HG02623 (cell line): ENCODE measurements at regions not wholly inside any gene's neighbourhood (a gene's known extent, or its start where the extent isn't known, plus 50 kb on each side); places are given as distances from the start of the nearest gene placed in this dataset.

Experiments
- ATAC-seq: cut with Tn5 transposase; IDR thresholded peaks from one replicate; pipeline ENCODE4 v1.9.1; 2021; ENCODE audit warnings: moderate library complexity; ENCODE audit not compliant: unreplicated experiment

DNA sequence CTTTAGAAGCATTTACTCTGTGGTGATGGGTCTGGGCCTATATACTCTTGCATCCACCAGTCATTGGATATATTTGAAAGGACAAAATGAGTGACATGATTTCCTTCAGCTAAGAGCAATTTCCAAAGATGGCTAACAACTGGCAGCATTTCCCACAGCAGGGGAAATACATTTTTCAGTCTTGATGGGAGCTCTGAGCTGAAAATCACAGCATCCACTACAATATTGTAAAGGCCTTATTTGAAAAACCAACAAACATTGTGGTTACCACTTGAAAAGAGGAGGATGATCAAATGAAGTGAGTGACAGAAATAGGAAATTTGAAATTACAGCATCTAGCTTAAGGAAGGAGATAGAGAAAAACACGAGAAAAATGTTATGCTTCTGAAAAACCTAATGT, 705.0 kb upstream of the EPHA7 start:
- no peak for ATAC-seq

DNA sequence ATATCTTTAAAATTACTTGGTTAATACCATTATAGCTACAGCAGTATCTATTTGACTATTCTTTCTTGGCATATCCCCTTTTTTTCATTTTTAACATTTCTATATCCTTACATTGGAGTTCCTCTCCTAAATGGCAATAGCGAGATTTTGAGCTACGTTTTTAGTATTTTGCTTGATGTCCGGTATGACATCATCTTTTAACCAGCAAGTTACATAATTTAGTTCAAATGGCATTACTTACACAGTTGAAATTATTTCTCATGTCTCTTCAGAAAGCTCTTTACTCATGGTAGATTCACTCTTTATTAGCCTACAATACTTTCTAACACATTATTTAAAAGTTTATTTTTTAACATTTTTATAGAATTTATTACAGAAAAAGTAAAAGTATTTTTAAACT, 701.7 kb upstream of the EPHA7 start:
- no peak for ATAC-seq

DNA sequence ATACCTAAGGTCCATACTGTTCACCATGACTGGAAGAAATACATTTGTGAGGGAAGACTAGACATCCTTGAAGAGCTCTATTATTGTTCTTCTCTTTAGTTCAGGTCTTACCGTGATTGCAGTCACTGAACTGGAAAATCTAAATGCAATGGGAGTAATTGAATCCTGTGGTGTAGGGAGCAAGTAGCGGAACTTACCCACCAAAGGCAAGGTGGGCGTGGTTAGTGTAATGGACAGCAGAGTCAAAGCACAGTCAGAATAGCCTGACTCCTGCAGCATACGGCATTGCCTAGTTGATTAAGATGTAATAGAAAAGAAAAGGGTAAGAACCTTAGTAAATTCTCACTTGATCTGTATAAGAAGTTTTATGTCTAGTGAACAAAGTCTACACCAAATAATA, 679.7 kb upstream of the EPHA7 start:
- no peak for ATAC-seq

DNA sequence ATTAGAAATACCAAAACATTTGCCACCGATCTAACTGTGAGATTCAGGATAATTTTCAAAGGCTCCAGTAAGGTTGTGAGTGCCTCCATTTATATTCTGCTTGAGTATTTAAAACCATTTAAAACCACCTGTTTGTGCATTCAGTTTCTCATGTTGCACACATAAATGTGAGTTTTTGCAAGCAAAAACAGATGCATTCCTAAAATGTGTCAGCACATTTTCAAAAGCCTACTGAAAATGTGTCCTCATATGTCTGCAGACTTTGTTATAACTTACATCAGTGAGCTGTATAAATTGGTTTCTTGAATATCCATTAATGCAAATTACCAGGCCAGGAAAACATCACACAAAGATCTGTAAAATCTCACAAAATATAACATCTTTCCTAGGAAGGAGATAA, 676.6 kb upstream of the EPHA7 start:
- ATAC-seq = no peak

DNA sequence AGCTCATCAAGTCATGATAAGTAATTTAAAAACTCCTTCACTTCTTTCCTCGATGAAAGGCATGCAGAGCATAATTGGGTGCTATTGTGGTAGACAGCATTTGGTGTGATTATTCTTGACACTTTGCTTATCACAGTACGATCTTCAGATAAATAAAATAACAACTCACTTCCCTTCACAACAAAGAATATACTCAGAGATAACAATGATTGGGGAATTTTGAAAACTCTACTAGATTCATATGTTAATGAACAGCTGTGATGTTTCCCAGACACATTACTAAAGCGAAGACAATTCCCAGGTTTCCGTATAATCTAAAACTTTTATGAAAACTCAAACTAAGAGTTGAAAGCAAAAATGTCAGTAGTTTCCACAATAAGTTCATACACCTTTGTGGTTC, 670.6 kb upstream of the EPHA7 start:
- ATAC-seq = no peak

DNA sequence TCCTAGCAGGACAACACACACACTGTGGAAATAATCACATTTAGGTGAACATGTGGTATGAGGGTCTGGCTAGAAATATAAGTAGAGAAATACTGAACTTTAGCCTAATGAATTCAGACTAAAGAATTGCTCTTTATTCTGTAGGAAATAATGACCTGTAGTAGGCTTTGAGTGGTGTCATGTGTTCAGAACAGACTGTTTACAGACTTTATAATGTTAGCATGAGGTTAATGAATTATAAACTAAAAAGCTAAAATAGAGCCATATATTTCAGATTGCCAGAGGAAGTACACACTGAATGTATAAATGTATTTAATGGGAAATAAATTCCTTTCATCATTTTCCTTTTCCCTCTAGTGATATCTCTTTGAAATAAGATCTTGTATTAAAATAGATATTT, 669.5 kb upstream of the EPHA7 start:
- ATAC-seq = no peak

DNA sequence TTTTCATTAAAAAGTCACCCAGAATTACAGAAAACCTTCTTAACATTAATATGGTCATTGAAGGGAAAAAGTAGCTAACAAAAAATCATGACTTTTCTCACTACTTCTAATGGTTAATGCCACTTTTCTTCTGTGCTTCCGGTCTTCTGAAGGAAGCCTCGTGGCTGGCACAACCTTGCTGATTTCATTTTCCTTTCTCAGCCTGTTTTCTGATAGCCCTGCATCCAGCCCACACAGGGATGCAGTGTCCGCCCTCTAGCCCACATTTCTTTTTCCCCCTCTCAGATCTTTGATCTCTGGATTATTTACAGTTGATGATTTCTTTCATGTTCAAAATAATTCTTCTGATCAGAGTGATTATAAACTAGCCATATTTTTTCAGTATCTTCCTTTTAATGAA, 655.4 kb upstream of the EPHA7 start:
- no peak for ATAC-seq

DNA sequence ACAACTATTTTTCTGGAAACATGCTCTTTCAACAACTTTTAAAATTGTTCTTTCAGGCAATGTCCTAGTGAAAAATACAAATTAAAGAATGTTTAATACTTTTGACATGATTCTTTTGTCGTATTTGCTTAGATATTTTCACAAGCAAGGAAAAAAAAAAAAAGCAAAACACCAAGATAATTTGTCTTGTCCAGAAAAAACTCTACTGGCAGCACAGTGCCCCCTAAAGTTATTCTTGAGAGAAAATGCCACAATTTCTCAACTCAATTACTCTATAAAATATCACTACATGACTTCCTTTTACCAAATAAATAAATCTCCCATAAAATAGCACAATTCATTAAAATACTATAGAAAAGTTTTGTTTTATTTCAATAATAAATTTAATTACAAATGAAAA, 652.5 kb upstream of the EPHA7 start:
- no peak for ATAC-seq

DNA sequence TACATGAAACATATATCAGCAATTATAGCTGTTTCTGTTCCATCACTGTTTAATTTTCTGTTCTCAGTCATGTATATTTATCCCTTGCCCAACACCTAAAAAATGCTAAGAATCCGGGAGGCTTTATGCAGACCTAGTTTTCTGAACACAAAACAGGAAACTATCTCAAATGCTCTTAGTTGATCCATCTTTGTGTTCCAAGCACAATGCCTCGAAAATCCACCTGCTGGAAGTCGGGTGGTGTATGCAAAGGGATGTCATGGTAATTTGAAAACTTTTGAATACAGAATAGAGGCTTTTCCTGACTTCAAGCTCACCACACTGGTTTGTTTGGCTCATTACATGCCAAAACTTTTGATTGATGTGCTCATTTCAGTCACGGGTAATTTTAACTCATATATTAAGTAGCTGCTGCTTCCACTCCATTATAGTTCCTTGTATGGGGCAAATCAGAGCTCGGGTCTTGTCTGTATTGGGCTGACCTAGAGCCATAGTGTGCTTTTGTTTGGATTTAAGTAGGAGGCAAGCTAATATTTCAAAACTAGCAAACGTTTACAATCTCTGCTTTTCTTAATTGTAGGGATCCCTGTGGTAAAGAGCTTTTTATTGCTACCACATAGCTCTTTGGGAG, 646.5 kb upstream of the EPHA7 start:
- no peak for ATAC-seq

DNA sequence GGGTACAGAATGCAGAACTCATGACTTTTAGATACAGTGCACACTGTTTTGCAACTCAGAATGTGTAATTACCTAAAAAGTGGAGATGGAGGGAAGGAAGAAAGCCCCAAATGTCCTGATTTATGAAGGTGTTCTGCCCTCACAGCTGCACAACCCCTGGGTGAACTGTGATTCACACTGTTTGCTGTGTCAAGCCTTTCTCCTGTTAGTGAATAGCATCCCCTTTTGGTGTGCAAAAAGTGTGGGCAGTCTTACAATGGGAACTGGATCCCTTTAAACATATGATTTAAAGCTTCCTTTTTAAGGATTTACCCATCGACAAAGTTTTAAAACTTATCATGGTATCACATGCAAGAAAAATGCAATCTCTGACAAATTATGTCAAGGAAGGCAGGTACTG, 633.4 kb upstream of the EPHA7 start:
- no peak for ATAC-seq

DNA sequence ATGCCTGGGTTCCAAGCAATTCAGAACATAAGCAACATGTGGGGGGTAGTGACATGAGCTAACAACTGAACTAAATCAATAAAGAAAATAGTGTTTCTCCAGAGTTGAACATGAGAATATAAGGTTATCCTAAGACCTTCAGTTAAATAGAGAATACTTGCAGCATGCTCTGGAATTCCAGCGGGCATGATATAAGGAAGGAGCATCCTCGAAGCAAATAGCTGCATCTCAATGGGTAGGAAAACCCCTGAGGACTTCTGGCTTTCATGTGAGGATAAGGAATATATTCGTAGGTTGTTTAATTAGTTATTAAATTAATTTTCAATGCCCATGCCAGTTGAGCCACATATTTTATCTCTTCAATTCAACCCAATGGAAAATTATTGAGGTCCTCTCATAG, 631.2 kb upstream of the EPHA7 start:
- no peak for ATAC-seq

DNA sequence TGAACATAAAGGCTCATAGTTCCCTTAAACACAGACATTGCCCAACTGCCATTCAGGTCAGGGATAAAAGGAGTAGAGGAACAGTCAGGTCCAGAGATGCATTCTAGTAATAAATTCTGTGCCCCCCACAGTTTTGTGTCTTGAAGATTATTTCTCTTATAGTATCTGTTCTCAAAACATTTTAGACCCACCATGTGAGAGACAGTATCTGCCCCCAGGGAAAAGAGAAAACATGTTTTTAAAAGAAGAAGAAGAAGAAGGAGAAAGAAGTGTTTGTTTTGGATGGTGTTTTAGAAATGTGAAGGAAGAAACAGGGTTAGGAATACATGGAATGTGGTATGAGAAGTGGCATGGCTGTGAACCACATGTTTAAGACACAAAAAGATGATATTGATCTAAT, 629.6 kb upstream of the EPHA7 start:
- no peak for ATAC-seq

DNA sequence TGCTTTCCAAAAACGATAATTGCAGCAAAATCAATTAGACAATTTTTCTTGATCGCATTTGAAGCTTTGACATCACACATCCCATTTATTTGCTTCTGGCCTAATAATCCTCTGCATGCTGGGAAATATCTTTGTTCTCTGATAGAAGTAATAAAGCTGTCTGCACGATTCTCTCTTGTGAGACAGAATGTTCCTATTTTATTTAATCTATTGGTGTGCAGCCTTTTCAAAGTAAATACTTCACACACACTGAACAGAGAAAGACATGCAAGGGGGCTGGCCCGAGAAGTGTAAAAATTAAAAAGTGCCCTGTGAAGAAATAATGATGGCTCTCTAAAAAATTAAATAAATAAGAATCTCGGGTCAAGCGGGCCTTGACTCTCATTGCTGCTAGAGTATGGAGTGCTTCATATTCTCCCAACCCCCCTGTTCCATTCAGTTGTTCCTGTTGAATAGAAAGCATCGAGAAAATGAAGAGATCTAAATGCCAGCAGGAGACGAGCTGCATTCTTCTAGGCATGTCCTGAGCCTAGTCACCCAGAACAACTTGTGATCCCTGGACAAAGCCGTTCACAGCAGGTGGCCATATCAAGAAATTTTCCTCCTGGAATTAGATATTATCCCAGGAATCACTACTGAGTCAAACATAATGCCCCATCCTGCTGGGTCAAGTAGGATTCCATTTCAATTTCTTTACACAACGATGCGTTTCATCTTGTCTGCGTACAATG, 625.9 kb upstream of the EPHA7 start:
- no peak for ATAC-seq

DNA sequence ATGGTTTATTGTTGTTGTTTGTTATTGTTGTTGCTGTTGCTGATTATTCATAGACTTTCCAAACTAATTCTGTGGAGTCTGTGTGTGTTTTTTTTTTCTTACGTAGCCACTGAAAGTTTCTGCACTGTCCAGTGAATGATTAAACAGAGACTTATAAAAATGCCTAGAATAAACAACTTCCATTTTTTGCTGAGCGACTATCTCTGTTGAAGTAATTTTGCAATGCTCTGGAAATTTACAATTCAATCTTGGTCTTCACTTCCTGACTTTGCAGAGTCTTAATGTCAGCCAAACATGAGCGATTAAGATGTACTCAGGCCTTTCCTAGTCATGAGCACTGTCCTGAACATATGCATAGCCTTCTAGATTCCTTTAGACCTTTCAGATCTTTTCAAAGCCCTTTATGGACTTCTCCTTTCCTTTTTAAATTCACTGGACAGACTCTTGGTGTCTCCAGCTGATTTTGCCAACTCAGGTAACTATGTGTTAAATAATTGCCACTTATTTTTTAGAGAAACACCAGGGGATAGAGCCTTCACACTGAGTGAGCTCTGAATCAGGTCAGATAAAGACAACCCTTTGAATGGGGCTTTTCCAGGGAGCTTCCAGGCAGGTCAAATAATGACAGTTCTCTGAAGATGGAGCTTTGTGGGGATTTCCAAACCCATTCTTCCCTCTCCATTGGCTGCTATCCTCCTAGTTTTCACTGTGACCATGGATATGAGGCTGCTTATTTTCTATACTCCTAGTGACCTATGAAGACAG, 622.8 kb upstream of the EPHA7 start:
- ATAC-seq = no peak

DNA sequence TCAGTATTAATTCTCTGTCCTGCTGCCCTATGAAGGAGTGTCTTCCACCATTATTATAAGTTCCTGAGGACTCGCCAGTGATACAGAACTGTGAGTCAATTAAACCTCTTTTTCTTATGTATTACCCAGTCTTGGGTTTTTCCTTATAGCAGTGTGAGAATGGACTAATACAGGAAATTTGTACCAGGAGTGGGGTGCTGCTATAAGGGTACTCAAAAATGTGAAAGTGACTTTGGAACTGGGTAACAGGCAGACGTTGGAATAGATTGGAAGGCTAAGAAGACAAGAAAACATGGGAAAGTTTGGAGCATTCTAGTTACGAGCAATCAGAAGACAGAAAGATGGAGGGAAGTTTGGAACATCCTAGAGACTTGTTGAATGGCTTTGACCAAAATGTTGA, 616.7 kb upstream of the EPHA7 start:
- no peak for ATAC-seq

DNA sequence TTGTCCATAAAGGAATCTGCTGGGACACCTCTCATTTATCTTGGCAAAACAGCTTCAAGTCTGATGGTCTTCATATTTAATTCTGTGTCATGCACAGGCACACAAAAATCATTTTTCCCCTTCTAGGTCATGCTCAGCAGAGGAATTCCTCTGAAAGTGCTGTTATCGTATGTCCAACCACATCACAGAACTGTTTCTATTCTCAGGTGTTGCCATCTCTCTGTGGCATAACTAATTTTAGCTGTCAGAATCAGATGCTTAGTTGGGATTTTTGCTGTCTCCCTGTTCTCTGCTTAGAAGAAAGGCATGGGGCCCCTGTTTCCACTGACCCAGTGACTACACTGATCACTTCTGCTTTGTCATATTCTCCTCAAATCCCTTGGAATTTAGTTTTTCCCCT, 608.0 kb upstream of the EPHA7 start:
- ATAC-seq = no peak

DNA sequence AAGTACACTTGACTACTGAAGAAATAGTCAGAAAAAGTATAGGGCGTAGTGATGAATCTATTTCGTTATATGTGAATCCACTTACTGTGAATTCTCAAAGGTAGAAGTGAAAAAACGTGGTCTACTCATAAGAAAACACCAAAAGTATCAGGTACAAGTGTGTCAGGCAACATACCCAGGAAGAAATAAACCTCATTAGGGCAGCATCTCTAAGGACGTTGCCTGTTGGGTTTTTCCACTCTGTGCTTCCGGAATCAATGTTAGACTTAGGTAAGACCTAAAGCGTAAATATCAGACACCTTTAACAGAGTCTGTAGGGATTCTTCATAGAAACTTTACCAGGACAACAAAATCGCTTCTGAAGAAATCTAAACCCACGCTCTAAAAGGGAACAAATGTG, 607.2 kb upstream of the EPHA7 start:
- ATAC-seq = no peak

DNA sequence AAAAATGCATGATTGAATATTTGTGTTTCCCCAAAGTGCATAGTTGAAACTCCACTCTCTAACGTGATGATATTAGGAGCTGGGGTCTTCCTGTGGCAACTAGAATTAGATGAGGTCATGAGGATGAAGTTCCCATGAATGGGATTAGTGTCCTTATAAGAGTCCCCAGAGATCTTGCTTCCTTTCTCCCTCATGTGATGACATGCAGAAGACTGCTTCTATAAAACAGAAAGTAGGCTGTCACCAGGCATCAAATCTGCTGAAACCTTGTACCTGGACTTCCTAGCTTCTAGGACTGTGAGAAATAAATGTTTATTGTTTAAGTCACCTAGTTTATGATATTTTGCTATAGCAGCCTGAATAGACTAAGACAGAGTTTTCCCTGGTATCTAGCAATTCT, 586.5 kb upstream of the EPHA7 start:
- no peak for ATAC-seq

DNA sequence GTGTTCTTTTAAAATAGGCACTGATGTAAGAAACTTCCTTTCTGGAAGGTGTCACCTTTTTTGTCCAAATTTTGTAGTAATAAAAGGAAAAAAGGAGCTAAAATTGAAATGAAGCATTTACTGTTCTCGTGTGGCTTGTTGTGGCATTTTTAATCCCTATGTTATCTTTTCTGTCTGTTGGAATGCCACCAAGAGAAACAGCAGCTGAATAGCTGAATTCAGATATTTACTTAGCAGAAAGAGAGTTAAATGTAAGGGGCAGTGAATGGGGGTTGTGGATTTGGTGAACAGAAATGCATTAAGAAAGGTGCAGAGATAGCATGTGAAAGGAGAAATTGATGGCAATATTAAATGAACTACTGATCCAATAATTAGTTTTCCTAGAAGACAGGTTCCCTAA, 573.6 kb upstream of the EPHA7 start:
- ATAC-seq = no peak

DNA sequence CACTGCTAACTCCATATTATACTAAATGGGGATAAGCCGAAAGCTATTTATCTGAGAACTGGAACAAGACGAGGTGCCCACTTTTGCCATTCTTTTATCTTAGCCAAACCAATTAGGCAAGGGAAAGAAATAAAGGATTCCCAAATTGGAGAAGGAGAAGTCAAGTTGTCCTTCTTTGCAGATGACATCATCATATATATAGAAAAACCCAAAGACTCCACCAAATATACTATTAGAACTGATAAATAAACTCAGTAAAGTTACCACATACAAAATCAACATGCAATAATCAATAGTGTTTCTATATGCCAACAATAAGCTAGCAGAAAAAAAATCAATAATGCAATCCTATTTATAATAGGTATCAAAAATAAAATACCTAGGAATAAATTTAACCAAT, 570.3 kb upstream of the EPHA7 start:
- ATAC-seq = no peak

DNA sequence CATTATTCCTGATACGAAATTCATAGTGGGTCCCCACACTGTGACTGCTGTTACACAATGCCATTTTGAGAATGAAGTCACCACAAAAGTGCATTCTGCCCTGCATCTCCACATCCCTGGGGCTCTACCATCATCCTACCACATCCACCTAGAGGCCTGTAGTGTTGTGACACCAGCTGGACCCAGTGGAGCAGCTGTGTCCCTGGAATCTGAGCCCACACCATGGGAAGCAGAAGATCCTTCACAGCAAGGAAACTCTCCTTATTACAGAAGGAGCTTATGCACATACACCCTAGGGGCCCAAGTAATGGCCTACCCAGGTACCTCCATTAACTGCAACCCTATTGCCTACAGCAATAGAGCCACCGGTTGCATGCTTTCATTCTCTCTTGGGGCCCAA, 566.6 kb upstream of the EPHA7 start:
- no peak for ATAC-seq

DNA sequence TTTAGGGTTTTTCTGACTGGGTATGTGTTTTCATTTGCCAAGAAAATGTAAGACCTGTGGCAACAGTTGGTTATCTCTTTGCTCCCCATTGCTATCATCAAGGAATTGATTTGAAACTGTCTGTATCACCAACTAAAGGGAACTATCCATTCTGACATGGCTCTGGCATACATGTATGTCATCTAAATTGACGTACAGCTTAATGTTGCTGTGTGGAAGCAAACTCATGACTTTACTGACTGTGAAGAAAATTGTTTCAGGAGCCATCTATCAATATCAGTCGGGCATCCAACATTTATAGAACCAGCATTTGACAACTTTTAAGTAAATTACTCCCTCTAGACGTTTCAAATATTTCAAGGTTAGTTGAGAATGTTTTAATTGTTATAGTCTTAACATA, 555.8 kb upstream of the EPHA7 start:
- no peak for ATAC-seq
